K562 (cell line): ENCODE measurements at regions not wholly inside any gene's neighbourhood (a gene's known extent, or its start where the extent isn't known, plus 50 kb on each side); places are given as distances from the start of the nearest gene placed in this dataset.

Experiments
- ATAC-seq: fragments of 200-7000 bp; cut with Tn5 transposase; 3 replicates; pipeline ENCODE4 v1.9.1; 2020; ENCODE audit warnings: moderate library complexity
- BruUV-seq: library from RNA; stranded (reverse); fragments of 400-500 nt; replicated peaks from 2 replicates; lab custom pipeline; 2021; lab: Mats Ljungman, UMichigan
- CTCF ChIA-PET: fragments of 300-600 bp; formaldehyde crosslinking; extraction: SDS; loops from one replicate; lab custom pipeline; 2021; ENCODE audit warnings: low intra/inter-chr PET ratio; lab: Yijun Ruan, JAX
- POLR2A ChIA-PET: fragments of 300-600, 350-650 bp; sonication (Branson Sonifier 250); formaldehyde crosslinking; extraction: SDS; loops from one replicate; lab custom pipeline; 2021; ENCODE audit warnings: antibody characterized with exemption, inconsistent platforms; lab: Yijun Ruan, JAX
- DNase-seq, 4 experiments: peaks; one replicate each; pipeline versions ENCODE4 v3.0.0 to v3.0.0-alpha.2; 2011 to 2018; ENCODE audit warnings: low spot score in 3 of 4, mixed read lengths in 3 of 4; ENCODE audit errors: extremely low read depth in 1 of 4
- FAIRE-seq: peaks from 2 replicates; lab custom pipeline; 2011; peaks lifted over from hg19 to GRCh38; lab: Jason Lieb, UNC
- H2AFZ ChIP-seq: 2 replicates; pipeline ENCODE4 v1.6.0; 2011; ENCODE audit warnings: low read depth, low read length, control low read depth, inconsistent platforms
- H3K27ac ChIP-seq: fragments of 200-600 bp; 3 replicates; pipeline ENCODE4 v1.8.0; 2011; ENCODE audit warnings: low read depth, mild to moderate bottlenecking, control low read depth, inconsistent platforms, low read length, moderate library complexity, mixed read lengths; ENCODE audit errors: extremely low read depth
- H3K27me3 ChIP-seq, 2 experiments: fragments of 300-600 bp in 1 of 2; 2 replicates in 1 of 2; 3 replicates in 1 of 2; pipeline versions ENCODE4 v1.6.0 to v1.8.0; 2011; ENCODE audit warnings: inconsistent platforms in 2 of 2, low read length in 2 of 2, mild to moderate bottlenecking in 1 of 2, mixed read lengths in 1 of 2, moderate library complexity in 1 of 2; ENCODE audit not compliant: control insufficient read depth in 2 of 2, insufficient read depth in 2 of 2
- H3K36me3 ChIP-seq: fragments of 300-600 bp; 3 replicates; pipeline ENCODE4 v1.8.0; 2011; ENCODE audit warnings: mild to moderate bottlenecking, low read length, inconsistent platforms; ENCODE audit not compliant: control insufficient read depth, insufficient read depth
- H3K4me1 ChIP-seq, 2 experiments: fragments of 200-600 bp in 1 of 2; replicated peaks in 1 of 2; 2 replicates in 1 of 2; 3 replicates in 1 of 2; pipeline versions ENCODE4 v1.5.1 to v1.8.0; 2011; ENCODE audit warnings: inconsistent platforms in 2 of 2, low read length in 2 of 2, mild to moderate bottlenecking in 1 of 2, mixed read lengths in 1 of 2, moderate library complexity in 1 of 2; ENCODE audit not compliant: control insufficient read depth in 2 of 2, insufficient read depth in 2 of 2
- H3K4me2 ChIP-seq: 2 replicates; pipeline ENCODE4 v1.6.1; 2011; ENCODE audit warnings: low read length, control low read depth, inconsistent platforms, mixed read lengths; ENCODE audit not compliant: insufficient read depth
- H3K4me3 ChIP-seq: fragments of 200-600 bp; sonication (generic), shearing (Covaris generic); 2 replicates; pipeline ENCODE4 v1.5.1; 2016; ENCODE audit warnings: control low read depth, inconsistent platforms
- H3K79me2 ChIP-seq: fragments of 200-600 bp; 3 replicates; pipeline ENCODE4 v1.8.0; 2011; ENCODE audit warnings: low read length, inconsistent platforms; ENCODE audit not compliant: control insufficient read depth, insufficient read depth
- H3K9ac ChIP-seq, 2 experiments: 2 replicates each; pipeline versions ENCODE4 v1.6.0 to v1.6.1; 2011; ENCODE audit warnings: low read depth in 2 of 2, low read length in 2 of 2, control low read depth in 1 of 2, inconsistent platforms in 1 of 2, mild to moderate bottlenecking in 1 of 2, mixed read lengths in 1 of 2; ENCODE audit not compliant: insufficient read depth in 1 of 2
- H3K9me1 ChIP-seq: one replicate; pipeline ENCODE4 v1.6.0; 2011; ENCODE audit warnings: inconsistent platforms, mild to moderate bottlenecking, low read length, moderate library complexity; ENCODE audit not compliant: control insufficient read depth, insufficient read depth
- H3K9me3 ChIP-seq: replicated peaks from 2 replicates; pipeline ENCODE4 v1.5.1; 2011; ENCODE audit warnings: low read depth, low read length, inconsistent platforms; ENCODE audit not compliant: control insufficient read depth, insufficient read depth
- H4K20me1 ChIP-seq: replicated peaks from 2 replicates; pipeline ENCODE4 v1.6.1; 2011; ENCODE audit warnings: low read length, inconsistent platforms, mixed read lengths; ENCODE audit not compliant: control insufficient read depth, insufficient read depth
- CEBPG ChIP-seq, 3 experiments: fragments of 200-800 bp in 1 of 3; sonication (Bioruptor generic) in 1 of 3; sonication (generic) in 1 of 3; formaldehyde crosslinking in 1 of 3; IDR thresholded peaks in 2 of 3; conservative IDR thresholded peaks in 1 of 3; 2 replicates each; pipeline versions ENCODE4 v1.6.1 to v1.8.0; 2016 to 2022; ENCODE audit warnings: missing compliant biosample characterization in 2 of 3, missing genetic modification characterization in 2 of 3, mild to moderate bottlenecking in 1 of 3, missing genetic modification reagents in 1 of 3
- HMG20A ChIP-seq: fragments of 450-650 bp; formaldehyde crosslinking; conservative IDR thresholded peaks from 2 replicates; pipeline ENCODE4 v1.4.0; 2020; ENCODE audit warnings: mild to moderate bottlenecking, mixed read lengths
- KDM1A ChIP-seq, 2 experiments: fragments of 450-650 bp; IDR thresholded peaks; 2 replicates each; pipeline ENCODE4 v1.6.1; 2016; ENCODE audit warnings: mild to moderate bottlenecking in 2 of 2
- RAD51 ChIP-seq: fragments of 450-650 bp; IDR thresholded peaks from 2 replicates; pipeline ENCODE4 v1.7.1; 2016; ENCODE audit warnings: low read depth, mild to moderate bottlenecking, borderline replicate concordance
- RBM25 ChIP-seq: fragments of 200-400 bp; formaldehyde crosslinking; IDR thresholded peaks from 2 replicates; pipeline ENCODE4 v1.6.1; 2018; ENCODE audit warnings: low read length, low read depth, moderate library complexity; ENCODE audit not compliant: severe bottlenecking
- TOE1 ChIP-seq, 2 experiments: fragments of 450-650 bp in 1 of 2; sonication (generic) in 1 of 2; formaldehyde crosslinking in 1 of 2; IDR thresholded peaks; 2 replicates each; pipeline versions ENCODE4 v1.7.1 to v1.8.0; 2016 to 2022; ENCODE audit warnings: borderline replicate concordance in 2 of 2, mild to moderate bottlenecking in 2 of 2, antibody characterized with exemption in 1 of 2, inconsistent platforms in 1 of 2, low read depth in 1 of 2, missing genetic modification reagents in 1 of 2, moderate library complexity in 1 of 2
- TSHZ1 ChIP-seq: fragments of 250-450 bp; sonication (Bioruptor Pico); IDR thresholded peaks from 2 replicates; pipeline ENCODE4 v1.4.0; 2020; ENCODE audit warnings: mild to moderate bottlenecking, moderate library complexity
- ZNF77 ChIP-seq: fragments of 250-450 bp; sonication (Bioruptor Pico); IDR thresholded peaks from 2 replicates; pipeline ENCODE4 v1.5.0; 2020
- WGBS: fragments of 100-300 bp; shearing (Covaris generic); methylation state at CpG from one replicate; pipeline ENCODE4 v1.1.6; 2016; ENCODE audit warnings: low coverage, mixed read lengths; ENCODE audit not compliant: insufficient coverage; ENCODE audit errors: missing lambda C conversion rate; 5-methylcytosine and 5-hydroxymethylcytosine counted together
- in situ Hi-C: fragments of 300-500 bp; cut with MboI; formaldehyde crosslinking; loops from 4 replicates; pipeline ENCODE4 v1.15.0; 2018; ENCODE audit warnings: inconsistent platforms, mixed read lengths
- intact Hi-C: fragments of 100-400 bp; cut with micrococcal nuclease; formaldehyde crosslinking; loops from 2 replicates; pipeline ENCODE4 v1.14.2; 2022

GRCh38 chr1:30638086-30638485, 85.3 kb downstream of the MATN1 start:
- TF ChIP-seq KDM1A (IDR thresholded peaks at IDR 0.05) (peak in 1 of 2 experiments; percentile 21; a peak in 1 of 4 replicates), RBM25 (peak; percentile 64), CEBPG (CRISPR knock-in tag; IDR thresholded peaks at IDR 0.05) (no peak), CEBPG (tag; conservative IDR thresholded peaks at IDR 0.05 in 1 of 2, IDR thresholded peaks at IDR 0.05 in 1 of 2) (no peak)
- in situ Hi-C loops: no loop called here
- Histone ChIP-seq H3K9me3 (no peaks in the 10 kb centered on the region), H3K4me2 (no peak overlapping the region), H2AFZ (no peak overlapping the region), H3K27me3 (peaks cover 21 to 69% of the 10 kb centered on the region in 2 experiments; a peak in 4 of 5 replicates), H3K9me1 (no peaks in the 10 kb centered on the region), H3K4me3 (no peak overlapping the region), H3K9ac (no peak overlapping the region), H3K36me3 (no peaks in the 10 kb centered on the region), H4K20me1 (peaks cover 5% of the 10 kb centered on the region; the same call in 1 of the 2 replicates), H3K27ac (no peak overlapping the region), H3K79me2 (no peaks in the 10 kb centered on the region), H3K4me1 (no peaks in the 10 kb centered on the region)
- FAIRE-seq (no peak), DNase-seq (no peak), ATAC-seq (no peak)
- BruUV-seq: no TSS peak
- WGBS: 0% methylated on average over 4 of the region's 4 CpGs
- ChIA-PET CTCF (no interaction called here), POLR2A (interaction anchor here (0.6 kb wide), 1 partner anchor 172 kb away, joined by 3 read pairs; no protein-coding TSS in a partner anchor)
- intact Hi-C loops: no loop called here

GRCh38 chr1:30637183-30637980, 86.0 kb downstream of the MATN1 start:
- in situ Hi-C loops (no loop called here), intact Hi-C loops (no loop called here)
- no peaks in the 10 kb centered on the region for H3K36me3 ChIP-seq
- H2AFZ ChIP-seq: no peak overlapping the region
- H3K27ac ChIP-seq: no peak overlapping the region
- H3K4me2 ChIP-seq: no peak overlapping the region
- DNase-seq: no peak
- no peak overlapping the region for H3K4me3 ChIP-seq
- H3K27me3 ChIP-seq: peaks cover 19 to 62% of the 10 kb centered on the region in 2 experiments; a peak in 4 of 5 replicates
- POLR2A ChIA-PET: no interaction called here
- H4K20me1 ChIP-seq: peaks cover 5% of the 10 kb centered on the region; the same call in 1 of the 2 replicates
- BruUV-seq: no TSS peak
- CTCF ChIA-PET: no interaction called here
- no peaks in the 10 kb centered on the region for H3K9me1 ChIP-seq
- H3K79me2 ChIP-seq: no peaks in the 10 kb centered on the region
- peak; percentile 44 for FAIRE-seq
- ATAC-seq: no peak
- H3K4me1 ChIP-seq: no peaks in the 10 kb centered on the region
- WGBS: 0% methylated on average over 12 of the region's 12 CpGs
- H3K9ac ChIP-seq: no peak overlapping the region
- no peaks in the 10 kb centered on the region for H3K9me3 ChIP-seq
- TF ChIP-seq ZNF77 (CRISPR knock-in tag): no peak
- no peak for TF ChIP-seq RAD51
- TF ChIP-seq HMG20A (CRISPR knock-in tag): no peak
- TF ChIP-seq TSHZ1: no peak
- no peak for TF ChIP-seq TOE1 (IDR thresholded peaks at IDR 0.05; ENCODE audit: borderline replicate concordance)
- TF ChIP-seq TOE1 (CRISPR knock-in tag; IDR thresholded peaks at IDR 0.05; ENCODE audit: borderline replicate concordance, low read depth): no peak
